ENCODE measurements at regions not wholly inside any gene's neighbourhood (a gene's known extent, or its start where the extent isn't known, plus 50 kb on each side); places are given as distances from the start of the nearest gene placed in this dataset.

DNA sequence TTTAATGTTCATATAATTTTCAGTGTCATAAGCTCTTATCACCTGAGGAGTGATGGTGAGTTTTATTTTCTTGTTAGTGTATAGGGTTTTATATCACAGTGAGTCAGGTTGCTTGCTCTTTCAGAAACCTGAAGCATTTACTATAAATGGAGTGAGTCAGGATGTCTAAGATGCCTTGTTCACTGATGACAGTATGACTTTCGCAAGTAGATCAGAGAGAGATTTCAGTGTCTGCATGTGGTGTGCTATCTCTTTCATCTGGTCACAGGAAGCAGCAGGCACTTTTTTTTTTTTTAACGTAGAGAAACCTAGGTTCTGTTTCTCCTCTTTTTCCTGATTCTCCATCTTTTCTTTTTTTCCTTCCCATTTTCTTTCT is 237.1 kb downstream of the DMRTA1 start:
- TF ChIP-seq CTCF (optimal IDR thresholded peaks at IDR 0.05 in 1 of 3, IDR thresholded peaks at IDR 0.05 in 1 of 3, conservative IDR thresholded peaks at IDR 0.05 in 1 of 3; ENCODE audit: extremely low read depth in 1 of 3, insufficient read depth in 2 of 3, low read length in 3 of 3) (no peak), EZH2 (IDR thresholded peaks at IDR 0.05; ENCODE audit: low read length) (no peak)
